ENCODE measurements at regions not wholly inside any gene's neighbourhood (a gene's known extent, or its start where the extent isn't known, plus 50 kb on each side); places are given as distances from the start of the nearest gene placed in this dataset.

- Histone ChIP-seq H3K9me3 (ENCODE audit: insufficient read depth in 2 of 2, low read depth in 1 of 2, low read length in 1 of 2) (0 out of 4 replicates have a peak, but pooled peaks cover 3 to 4% of the 10 kb centered on the region in 2 experiments), H2BK20ac (ENCODE audit: low read length) (no peak overlapping the region), H3K18ac (ENCODE audit: extremely low read depth, low read length) (no peak overlapping the region), H4K5ac (ENCODE audit: insufficient read length, low read depth, low read length) (no peak overlapping the region), H2BK120ac (replicated peaks; ENCODE audit: low read depth, low read length) (no peak overlapping the region), H2BK15ac (ENCODE audit: low read length) (no peak overlapping the region), H3K23ac (ENCODE audit: insufficient read length) (no peak overlapping the region), H4K91ac (replicated peaks; ENCODE audit: insufficient read length, low read length) (no peak overlapping the region), H2BK12ac (ENCODE audit: low read depth, low read length) (no peak overlapping the region), H3K14ac (ENCODE audit: insufficient read length) (no peak overlapping the region), H4K8ac (ENCODE audit: extremely low read depth, insufficient read depth, low read length) (no peak overlapping the region), H3K27ac (ENCODE audit: low read depth, low read length) (no peak overlapping the region), H3K56ac (replicated peaks; ENCODE audit: insufficient read length, low read depth, low read length) (no peak overlapping the region), H3K23me2 (ENCODE audit: low read depth, low read length) (no peaks in the 10 kb centered on the region), H3K4ac (replicated peaks; ENCODE audit: insufficient read length, low read depth, low read length) (no peak overlapping the region), H2AFZ (ENCODE audit: low read length) (no peak overlapping the region), H3K4me2 (ENCODE audit: insufficient read depth in 1 of 2, low read depth in 2 of 2, low read length in 2 of 2) (no peak overlapping the region), H3K9ac (replicated peaks in 1 of 4; ENCODE audit: extremely low read depth in 1 of 4, low read depth in 3 of 4, low read length in 3 of 4) (no peak overlapping the region), H4K20me1 (replicated peaks in 1 of 2; ENCODE audit: control insufficient read depth in 1 of 2, insufficient read depth in 2 of 2, low read length in 2 of 2) (no peaks in the 10 kb centered on the region), H2BK5ac (ENCODE audit: low read depth, low read length) (no peak overlapping the region), H3K79me2 (ENCODE audit: control insufficient read depth in 1 of 2, insufficient read depth in 2 of 2, low read length in 2 of 2) (no peaks in the 10 kb centered on the region), H3K79me1 (ENCODE audit: low read depth, low read length) (no peaks in the 10 kb centered on the region), H3K4me3 (ENCODE audit: extremely low read depth in 1 of 4, insufficient read depth in 2 of 4, low read depth in 3 of 4, low read length in 4 of 4) (no peak overlapping the region), H3K4me1 (replicated peaks in 1 of 4; ENCODE audit: control insufficient read depth in 3 of 4, insufficient read depth in 4 of 4, low read length in 3 of 4) (no peaks in the 10 kb centered on the region; a peak in 1 of 7 replicates), H2AK5ac (ENCODE audit: low read depth, low read length) (no peak overlapping the region), H3K27me3 (replicated peaks in 1 of 4; ENCODE audit: control insufficient read depth in 3 of 4, extremely low read depth in 1 of 4, insufficient read depth in 3 of 4, low read length in 3 of 4) (peaks cover 0 to 3% (median 0%) of the 10 kb centered on the region in 4 experiments; a peak in 1 of 7 replicates), H3K36me3 (ENCODE audit: control insufficient read depth in 2 of 4, insufficient read depth in 4 of 4, low read length in 3 of 4) (no peaks in the 10 kb centered on the region)
- DNase-seq (ENCODE audit: low read depth in 1 of 2, low spot score in 2 of 2) (no peak), FAIRE-seq (no peak)
- ChIA-PET CTCF (ENCODE audit: partially characterized antibody) (interaction anchor here (0.6 kb wide), 1 partner anchor 49 kb away, joined by 3 read pairs; no protein-coding TSS in a partner anchor), POLR2A (ENCODE audit: partially characterized antibody) (no interaction called here)
- no peak for TF ChIP-seq SAP30 (IDR thresholded peaks at IDR 0.05; ENCODE audit: insufficient read depth, insufficient replicate concordance, low read length)
- no peak for TF ChIP-seq RNF2 (IDR thresholded peaks at IDR 0.05; ENCODE audit: borderline replicate concordance, low read depth, low read length, missing control alignments, poor library complexity, severe bottlenecking)
- TF ChIP-seq EP300 (IDR thresholded peaks at IDR 0.05; ENCODE audit: borderline replicate concordance in 1 of 2, low read depth in 2 of 2, low read length in 2 of 2): no peak
- TF ChIP-seq BCL11A (IDR thresholded peaks at IDR 0.05; ENCODE audit: low read depth in 2 of 2, low read length in 2 of 2): no peak
- TF ChIP-seq PHF8 (conservative IDR thresholded peaks at IDR 0.05; ENCODE audit: low read depth, low read length): no peak
- TF ChIP-seq SIN3A (conservative IDR thresholded peaks at IDR 0.05 in 1 of 2, IDR thresholded peaks at IDR 0.05 in 1 of 2; ENCODE audit: low read depth in 1 of 2, low read length in 2 of 2): no peak
- no peak for TF ChIP-seq MAX (IDR thresholded peaks at IDR 0.05)
- 89% methylated on average over 9 of the region's 9 CpGs; no CpG with 5 or more reads in 1 of the 2 experiments for WGBS, 2 experiments (ENCODE audit: extremely low coverage in 1 of 2, insufficient coverage in 1 of 2, insufficient read length in 1 of 2, insufficient replicate concordance in 2 of 2, low coverage in 1 of 2, low lambda C conversion rate in 2 of 2, missing lambda C conversion rate in 1 of 2)
Observed at GRCh38 chr20:60631585-60632287, 620.3 kb upstream of the CDH4 start.

Measured in H1 (cell line).